ENCODE measurements at regions not wholly inside any gene's neighbourhood (a gene's known extent, or its start where the extent isn't known, plus 50 kb on each side); places are given as distances from the start of the nearest gene placed in this dataset.

DNA sequence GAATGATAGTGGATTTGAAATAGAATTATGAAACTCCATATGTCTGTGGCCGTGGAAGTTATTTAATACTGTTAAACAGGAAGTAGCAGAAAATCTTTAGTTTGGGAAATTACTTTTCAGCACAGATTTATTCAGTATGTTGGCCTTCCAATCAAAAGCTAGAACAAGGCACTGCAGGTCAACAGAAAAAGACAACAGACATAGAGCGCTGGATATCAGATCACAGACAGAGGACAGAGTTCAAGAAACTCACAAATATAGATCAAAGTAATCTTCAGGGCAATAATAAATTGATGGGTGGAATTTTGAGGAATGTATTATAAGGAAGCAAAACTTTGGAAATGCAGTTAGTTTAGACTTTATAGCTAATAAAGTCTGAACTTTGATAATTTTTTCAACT, 159.5 kb upstream of the TMCO5A start:
- no peak for TF ChIP-seq CTCF (IDR thresholded peaks at IDR 0.05)
- TF ChIP-seq EZH2 (IDR thresholded peaks at IDR 0.05): no peak

Measured in neural progenitor cell (in vitro differentiated cells).